GM23338 (cell line): ENCODE measurements at regions not wholly inside any gene's neighbourhood (a gene's known extent, or its start where the extent isn't known, plus 50 kb on each side); places are given as distances from the start of the nearest gene placed in this dataset.

Experiments used
- ATAC-seq: fragments of 200-7000 bp; cut with Tn5 transposase; 3 replicates; pipeline ENCODE4 v1.9.1; 2020
- DNase-seq: peaks from one replicate; pipeline ENCODE4 v3.0.0-alpha.2; 2015; ENCODE audit warnings: low spot score
- H2AFZ ChIP-seq: fragments of 200-600 bp; sonication (generic); 2 replicates; pipeline ENCODE4 v1.8.0; 2016; ENCODE audit warnings: antibody characterized with exemption, mild to moderate bottlenecking, moderate library complexity
- H3F3A ChIP-seq: fragments of 200-600 bp; sonication (generic); replicated peaks from 2 replicates; pipeline ENCODE4 v1.8.0; 2017; ENCODE audit warnings: antibody characterized with exemption, mixed run types, low read depth
- H3K27ac ChIP-seq: fragments of 200-600 bp; sonication (generic); 2 replicates; pipeline ENCODE4 v1.6.1; 2016; ENCODE audit warnings: low read depth
- H3K27me3 ChIP-seq: fragments of 200-600 bp; sonication (generic); 2 replicates; pipeline ENCODE4 v1.8.0; 2016; ENCODE audit warnings: mild to moderate bottlenecking, mixed run types, moderate library complexity; ENCODE audit not compliant: insufficient read depth
- H3K36me3 ChIP-seq: fragments of 200-600 bp; sonication (generic); 2 replicates; pipeline ENCODE4 v1.8.0; 2016; ENCODE audit warnings: mild to moderate bottlenecking; ENCODE audit not compliant: insufficient read depth
- H3K4me1 ChIP-seq: fragments of 200-600 bp; sonication (generic); 2 replicates; pipeline ENCODE4 v1.8.0; 2016; ENCODE audit warnings: mild to moderate bottlenecking, moderate library complexity; ENCODE audit not compliant: insufficient read depth
- H3K4me2 ChIP-seq: fragments of 200-600 bp; sonication (generic); 2 replicates; pipeline ENCODE4 v1.7.1; 2017; ENCODE audit warnings: mixed run types
- H3K4me3 ChIP-seq: fragments of 200-600 bp; sonication (generic); 2 replicates; pipeline ENCODE4 v1.6.1; 2016; ENCODE audit warnings: mixed run types
- H3K79me2 ChIP-seq: fragments of 200-600 bp; sonication (generic); replicated peaks from 2 replicates; pipeline ENCODE4 v1.8.0; 2017; ENCODE audit warnings: mild to moderate bottlenecking; ENCODE audit not compliant: insufficient read depth
- H3K9me2 ChIP-seq: fragments of 200-600 bp; sonication (generic); 2 replicates; pipeline ENCODE4 v1.8.0; 2017; ENCODE audit not compliant: insufficient read depth
- H4K20me1 ChIP-seq: fragments of 200-600 bp; sonication (generic); replicated peaks from 2 replicates; pipeline ENCODE4 v1.8.0; 2017; ENCODE audit warnings: mild to moderate bottlenecking; ENCODE audit not compliant: insufficient read depth
- H3K27ac Mint-ChIP-seq: 2 replicates; pipeline ENCODE4 v1.8.0; 2020; ENCODE audit warnings: inconsistent platforms, mild to moderate bottlenecking, moderate library complexity, mixed read lengths
- H3K27me3 Mint-ChIP-seq: 3 replicates; pipeline ENCODE4 v1.8.0; 2022; ENCODE audit warnings: low read depth, mild to moderate bottlenecking, moderate library complexity, mixed read lengths, inconsistent platforms; ENCODE audit not compliant: insufficient read depth, poor library complexity
- H3K36me3 Mint-ChIP-seq: 3 replicates; pipeline ENCODE4 v1.8.0; 2021; ENCODE audit warnings: low read depth, mild to moderate bottlenecking, inconsistent platforms, moderate library complexity, mixed read lengths
- H3K4me1 Mint-ChIP-seq: 3 replicates; pipeline ENCODE4 v1.8.0; 2020; ENCODE audit warnings: mild to moderate bottlenecking, inconsistent platforms, mixed read lengths
- H3K4me3 Mint-ChIP-seq: 3 replicates; pipeline ENCODE4 v1.8.0; 2021; ENCODE audit warnings: moderate library complexity, mild to moderate bottlenecking, inconsistent platforms, mixed read lengths
- H3K9me3 Mint-ChIP-seq: 3 replicates; pipeline ENCODE4 v1.8.0; 2020; ENCODE audit warnings: moderate library complexity, mild to moderate bottlenecking, inconsistent platforms, mixed read lengths
- CREB1 ChIP-seq: fragments of 250-450 bp; sonication (Bioruptor Pico); IDR thresholded peaks from 2 replicates; pipeline ENCODE4 v1.5.0; 2020; ENCODE audit warnings: low read depth, mild to moderate bottlenecking, moderate library complexity
- EZH2 ChIP-seq: fragments of 200-600 bp; sonication (generic); IDR thresholded peaks from one replicate; pipeline ENCODE4 v1.8.0; 2017; ENCODE audit warnings: antibody characterized with exemption, mild to moderate bottlenecking, low read depth; ENCODE audit not compliant: unreplicated experiment
- EZH2phosphoT487 ChIP-seq: fragments of 200-600 bp; sonication (generic); IDR thresholded peaks from one replicate; pipeline ENCODE4 v1.8.1; 2018; ENCODE audit warnings: antibody characterized with exemption; ENCODE audit not compliant: unreplicated experiment
- JUNB ChIP-seq: IDR thresholded peaks from one replicate; pipeline ENCODE4 v1.6.1; 2016; ENCODE audit warnings: antibody characterized with exemption; ENCODE audit not compliant: unreplicated experiment
- NANOG ChIP-seq: IDR thresholded peaks from 2 replicates; pipeline ENCODE4 v1.6.1; 2016; ENCODE audit warnings: antibody characterized with exemption, borderline replicate concordance
- STAT1 ChIP-seq: IDR thresholded peaks from one replicate; pipeline ENCODE4 v1.6.1; 2016; ENCODE audit warnings: antibody characterized with exemption; ENCODE audit not compliant: unreplicated experiment
- TF ChIP-seq, protein P1 (sequence below): IDR thresholded peaks from one replicate; pipeline ENCODE4 v1.6.1; 2018; ENCODE audit warnings: antibody characterized with exemption; ENCODE audit not compliant: unreplicated experiment

DNA sequence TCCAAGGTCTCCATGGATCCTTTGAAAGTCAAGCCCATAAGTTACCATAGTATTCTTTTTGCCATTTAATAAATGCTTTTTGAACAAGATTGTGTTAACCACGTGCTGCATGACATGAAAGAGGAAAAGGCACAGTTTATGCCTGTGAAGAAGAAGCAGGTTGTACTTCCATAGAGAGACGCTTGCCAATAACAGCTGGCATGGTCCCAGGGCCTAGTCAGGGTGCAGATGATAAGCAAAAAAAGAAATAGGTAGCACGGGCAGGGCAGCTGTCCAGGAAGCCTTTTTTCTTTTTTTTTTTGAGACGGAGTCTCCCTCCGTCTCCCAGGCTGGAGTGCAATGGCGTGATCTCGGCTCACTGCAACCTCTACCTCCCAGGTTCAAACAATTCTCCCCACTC lies 71.8 kb upstream of the CLINT1 start:
- Mint-ChIP-seq H3K27me3 (peaks cover 2% of the 10 kb centered on the region), H3K9me3 (no peaks in the 10 kb centered on the region), H3K4me1 (peaks cover 20% of the 10 kb centered on the region), H3K4me3 (no peak overlapping the region), H3K36me3 (no peaks in the 10 kb centered on the region), H3K27ac (no peak overlapping the region)
- Histone ChIP-seq H3K36me3 (no peaks in the 10 kb centered on the region), H3K4me2 (no peak overlapping the region), H3K9me2 (peaks cover 7% of the 10 kb centered on the region; the same call in 1 of the 2 replicates), H3K27me3 (no peaks in the 10 kb centered on the region), H3K4me3 (no peak overlapping the region), H3F3A (peaks cover 12% of the 10 kb centered on the region), H3K27ac (no peak overlapping the region), H2AFZ (no peak overlapping the region), H3K4me1 (peaks cover 16% of the 10 kb centered on the region), H4K20me1 (no peaks in the 10 kb centered on the region), H3K79me2 (no peaks in the 10 kb centered on the region)
- TF ChIP-seq EZH2phosphoT487 (no peak), EZH2 (no peak)
- TF ChIP-seq, protein P1, sequence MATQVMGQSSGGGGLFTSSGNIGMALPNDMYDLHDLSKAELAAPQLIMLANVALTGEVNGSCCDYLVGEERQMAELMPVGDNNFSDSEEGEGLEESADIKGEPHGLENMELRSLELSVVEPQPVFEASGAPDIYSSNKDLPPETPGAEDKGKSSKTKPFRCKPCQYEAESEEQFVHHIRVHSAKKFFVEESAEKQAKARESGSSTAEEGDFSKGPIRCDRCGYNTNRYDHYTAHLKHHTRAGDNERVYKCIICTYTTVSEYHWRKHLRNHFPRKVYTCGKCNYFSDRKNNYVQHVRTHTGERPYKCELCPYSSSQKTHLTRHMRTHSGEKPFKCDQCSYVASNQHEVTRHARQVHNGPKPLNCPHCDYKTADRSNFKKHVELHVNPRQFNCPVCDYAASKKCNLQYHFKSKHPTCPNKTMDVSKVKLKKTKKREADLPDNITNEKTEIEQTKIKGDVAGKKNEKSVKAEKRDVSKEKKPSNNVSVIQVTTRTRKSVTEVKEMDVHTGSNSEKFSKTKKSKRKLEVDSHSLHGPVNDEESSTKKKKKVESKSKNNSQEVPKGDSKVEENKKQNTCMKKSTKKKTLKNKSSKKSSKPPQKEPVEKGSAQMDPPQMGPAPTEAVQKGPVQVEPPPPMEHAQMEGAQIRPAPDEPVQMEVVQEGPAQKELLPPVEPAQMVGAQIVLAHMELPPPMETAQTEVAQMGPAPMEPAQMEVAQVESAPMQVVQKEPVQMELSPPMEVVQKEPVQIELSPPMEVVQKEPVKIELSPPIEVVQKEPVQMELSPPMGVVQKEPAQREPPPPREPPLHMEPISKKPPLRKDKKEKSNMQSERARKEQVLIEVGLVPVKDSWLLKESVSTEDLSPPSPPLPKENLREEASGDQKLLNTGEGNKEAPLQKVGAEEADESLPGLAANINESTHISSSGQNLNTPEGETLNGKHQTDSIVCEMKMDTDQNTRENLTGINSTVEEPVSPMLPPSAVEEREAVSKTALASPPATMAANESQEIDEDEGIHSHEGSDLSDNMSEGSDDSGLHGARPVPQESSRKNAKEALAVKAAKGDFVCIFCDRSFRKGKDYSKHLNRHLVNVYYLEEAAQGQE, result no peak
- no peak for ATAC-seq
- no peak for DNase-seq

DNA sequence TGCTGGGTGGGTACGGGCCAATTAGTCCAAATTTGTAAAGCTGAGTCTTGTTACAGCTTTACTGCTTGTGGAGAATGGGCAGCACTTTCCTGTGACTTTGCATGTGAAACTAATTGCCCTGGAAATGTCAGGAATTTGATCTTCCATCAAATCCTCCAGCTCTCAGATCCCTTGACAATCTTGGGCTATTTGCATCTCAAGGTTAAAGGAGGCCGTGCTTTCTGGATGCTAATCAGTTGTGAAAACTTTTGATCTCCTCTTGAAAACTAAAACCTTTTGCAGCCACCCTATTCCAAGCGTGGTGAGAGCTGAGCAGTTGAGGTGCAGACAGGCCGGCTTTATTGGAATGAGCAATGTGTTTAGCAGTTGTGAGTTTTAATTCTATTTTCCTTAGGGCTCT lies 68.0 kb upstream of the CLINT1 start:
- Histone ChIP-seq H3K36me3 (no peaks in the 10 kb centered on the region), H3K4me3 (no peak overlapping the region), H3K9me2 (peaks cover 8% of the 10 kb centered on the region; the same call in 1 of the 2 replicates), H3K27ac (peak overlapping the region; percentile 83), H3K27me3 (no peaks in the 10 kb centered on the region), H4K20me1 (no peaks in the 10 kb centered on the region), H3K4me1 (peaks cover 35% of the 10 kb centered on the region), H2AFZ (no peak overlapping the region), H3F3A (peaks cover 12% of the 10 kb centered on the region), H3K4me2 (peak overlapping the region; percentile 35), H3K79me2 (no peaks in the 10 kb centered on the region)
- Mint-ChIP-seq H3K36me3 (no peaks in the 10 kb centered on the region), H3K27me3 (peaks cover 9% of the 10 kb centered on the region), H3K27ac (peak overlapping the region; percentile 34; the same call in 1 of the 2 replicates), H3K4me1 (peaks cover 41% of the 10 kb centered on the region), H3K9me3 (no peaks in the 10 kb centered on the region), H3K4me3 (peak overlapping the region; percentile 21)
- DNase-seq, result peak; percentile 84
- ATAC-seq, result peak; percentile 80
- TF ChIP-seq JUNB (no peak), NANOG (peak; percentile 79)

DNA sequence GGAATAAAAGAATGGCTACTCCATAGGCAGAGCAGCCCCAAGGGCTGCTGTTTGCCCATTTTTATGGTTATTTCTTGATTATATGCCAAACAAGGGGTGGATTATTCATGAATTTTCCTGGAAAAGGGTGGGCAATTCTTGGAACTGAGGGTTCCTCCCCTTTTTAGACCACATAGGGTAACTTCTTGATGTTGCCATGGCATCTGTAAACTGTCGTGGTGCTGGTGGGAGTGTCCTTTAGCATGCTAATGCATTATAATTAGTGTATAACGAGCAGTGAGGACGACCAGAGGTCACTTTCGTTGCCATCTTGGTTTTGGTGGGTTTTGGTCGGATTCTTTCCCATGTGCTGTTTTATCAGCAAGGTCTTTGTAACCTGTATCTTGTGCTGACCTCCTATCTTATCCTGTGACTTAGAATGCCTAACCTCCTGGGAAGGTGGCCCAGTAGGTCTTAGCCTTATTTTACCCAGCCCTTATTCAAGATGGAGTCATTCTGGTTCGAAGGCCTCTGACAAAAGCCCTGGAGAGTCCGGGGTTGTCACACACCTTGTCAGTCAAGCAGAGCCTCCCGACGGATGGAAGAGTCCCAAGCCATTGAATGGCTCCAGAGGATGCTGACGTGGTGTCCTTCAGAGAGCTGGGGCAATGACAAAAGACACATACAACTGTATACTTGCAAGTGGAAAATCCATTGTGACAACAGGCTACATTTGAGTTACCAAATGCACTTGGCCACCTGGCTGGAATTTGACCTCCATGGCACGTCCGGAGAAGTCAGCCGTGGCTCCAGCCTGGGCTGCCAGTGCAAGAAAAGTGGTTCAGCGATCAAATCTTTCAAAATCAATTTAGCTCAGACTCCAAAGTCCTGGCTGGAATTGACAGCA lies 67.1 kb upstream of the CLINT1 start:
- H3K27me3 Mint-ChIP-seq, result peaks cover 9% of the 10 kb centered on the region
- DNase-seq (no peak), ATAC-seq (no peak)
- Histone ChIP-seq H3K79me2 (no peaks in the 10 kb centered on the region), H3K4me2 (peak overlapping the region; percentile 35), H3K27ac (peak overlapping the region; percentile 83), H4K20me1 (no peaks in the 10 kb centered on the region), H2AFZ (no peak overlapping the region), H3F3A (peaks cover 12% of the 10 kb centered on the region), H3K4me3 (no peak overlapping the region), H3K9me2 (peaks cover 8% of the 10 kb centered on the region; the same call in 1 of the 2 replicates), H3K36me3 (no peaks in the 10 kb centered on the region), H3K4me1 (peaks cover 44% of the 10 kb centered on the region), H3K27me3 (no peaks in the 10 kb centered on the region)
- TF ChIP-seq CREB1 (CRISPR knock-in tag), result no peak
- TF ChIP-seq STAT1, result no peak
- TF ChIP-seq EZH2phosphoT487, result no peak
- no peaks in the 10 kb centered on the region for H3K36me3 Mint-ChIP-seq
- no peak overlapping the region for H3K4me3 Mint-ChIP-seq
- peaks cover 50% of the 10 kb centered on the region for H3K4me1 Mint-ChIP-seq
- no peak overlapping the region for H3K27ac Mint-ChIP-seq
- no peaks in the 10 kb centered on the region for H3K9me3 Mint-ChIP-seq
